HEK293 (cell line): ENCODE measurements at regions not wholly inside any gene's neighbourhood (a gene's known extent, or its start where the extent isn't known, plus 50 kb on each side); places are given as distances from the start of the nearest gene placed in this dataset.

ENCODE experiments used
- EGR2 ChIP-seq: fragments of 450-650 bp; formaldehyde crosslinking; IDR thresholded peaks from 2 replicates; pipeline ENCODE4 v1.5.1; 2016; ENCODE audit warnings: low read depth, missing biosample characterization, missing genetic modification characterization
- KLF16 ChIP-seq: fragments of 450-650 bp; formaldehyde crosslinking; IDR thresholded peaks from 2 replicates; pipeline ENCODE4 v1.5.1; 2017; ENCODE audit warnings: missing biosample characterization, missing genetic modification characterization
- RBAK ChIP-seq: fragments of 450-650 bp; formaldehyde crosslinking; IDR thresholded peaks from 2 replicates; pipeline ENCODE4 v1.5.1; 2016; ENCODE audit warnings: missing biosample characterization, missing genetic modification characterization
- YY1 ChIP-seq: fragments of 450-650 bp; formaldehyde crosslinking; IDR thresholded peaks from 2 replicates; pipeline ENCODE4 v1.5.1; 2018; ENCODE audit warnings: missing biosample characterization, missing genetic modification characterization
- ZFP3 ChIP-seq: fragments of 450-650 bp; formaldehyde crosslinking; IDR thresholded peaks from 2 replicates; pipeline ENCODE4 v1.5.1; 2016; ENCODE audit warnings: low read depth, missing biosample characterization, missing genetic modification characterization
- ZNF114 ChIP-seq: fragments of 450-650 bp; formaldehyde crosslinking; IDR thresholded peaks from 2 replicates; pipeline ENCODE4 v1.5.0; 2017; ENCODE audit warnings: missing biosample characterization, missing genetic modification characterization
- ZNF629 ChIP-seq: fragments of 450-650 bp; formaldehyde crosslinking; IDR thresholded peaks from 2 replicates; pipeline ENCODE4 v1.5.1; 2017; ENCODE audit warnings: missing biosample characterization, missing genetic modification characterization
- ZNF670 ChIP-seq: fragments of 450-650 bp; formaldehyde crosslinking; IDR thresholded peaks from 2 replicates; pipeline ENCODE4 v1.5.1; 2016; ENCODE audit warnings: missing biosample characterization, missing genetic modification characterization, low read depth
- ZSCAN23 ChIP-seq: fragments of 450-650 bp; formaldehyde crosslinking; IDR thresholded peaks from 2 replicates; pipeline ENCODE4 v1.5.1; 2016; ENCODE audit warnings: missing biosample characterization, missing genetic modification characterization
- TF ChIP-seq, protein P1 (sequence below): fragments of 450-650 bp; formaldehyde crosslinking; IDR thresholded peaks from 2 replicates; pipeline ENCODE4 v1.5.1; 2016; ENCODE audit warnings: missing biosample characterization, missing genetic modification characterization
- TF ChIP-seq, protein P2 (sequence below): sonication (generic); formaldehyde crosslinking; IDR thresholded peaks from 2 replicates; pipeline ENCODE4 v1.8.1; 2022; ENCODE audit warnings: mild to moderate bottlenecking, moderate library complexity, missing genetic modification reagents
- TF ChIP-seq, protein P3 (sequence below): fragments of 450-650 bp; formaldehyde crosslinking; IDR thresholded peaks from 2 replicates; pipeline ENCODE4 v1.5.1; 2016; ENCODE audit warnings: missing biosample characterization, missing genetic modification characterization
- TF ChIP-seq, protein P4 (sequence below): fragments of 450-650 bp; formaldehyde crosslinking; IDR thresholded peaks from 2 replicates; pipeline ENCODE4 v1.5.1; 2016; ENCODE audit warnings: missing biosample characterization, missing genetic modification characterization

DNA sequence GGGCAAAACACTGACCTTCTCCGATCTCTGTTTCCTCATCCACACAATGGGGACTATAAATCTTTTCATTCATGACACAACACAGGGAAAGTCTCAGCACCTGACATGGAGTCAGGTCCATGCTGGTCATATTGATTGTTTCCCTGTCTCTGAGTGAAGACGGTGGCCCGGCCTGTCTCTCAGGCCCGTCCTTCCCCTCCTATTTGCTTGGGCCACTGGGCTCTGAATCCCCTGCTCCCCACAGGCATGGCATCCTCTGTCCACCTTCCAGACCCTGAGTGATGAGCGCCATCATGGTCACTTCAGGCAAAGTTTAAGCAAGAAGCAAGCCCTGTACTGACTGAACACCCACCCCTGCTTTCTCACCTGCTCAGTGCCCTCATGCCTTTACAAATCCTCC, 113.3 kb upstream of the ALX4 start:
- TF ChIP-seq, protein P1, sequence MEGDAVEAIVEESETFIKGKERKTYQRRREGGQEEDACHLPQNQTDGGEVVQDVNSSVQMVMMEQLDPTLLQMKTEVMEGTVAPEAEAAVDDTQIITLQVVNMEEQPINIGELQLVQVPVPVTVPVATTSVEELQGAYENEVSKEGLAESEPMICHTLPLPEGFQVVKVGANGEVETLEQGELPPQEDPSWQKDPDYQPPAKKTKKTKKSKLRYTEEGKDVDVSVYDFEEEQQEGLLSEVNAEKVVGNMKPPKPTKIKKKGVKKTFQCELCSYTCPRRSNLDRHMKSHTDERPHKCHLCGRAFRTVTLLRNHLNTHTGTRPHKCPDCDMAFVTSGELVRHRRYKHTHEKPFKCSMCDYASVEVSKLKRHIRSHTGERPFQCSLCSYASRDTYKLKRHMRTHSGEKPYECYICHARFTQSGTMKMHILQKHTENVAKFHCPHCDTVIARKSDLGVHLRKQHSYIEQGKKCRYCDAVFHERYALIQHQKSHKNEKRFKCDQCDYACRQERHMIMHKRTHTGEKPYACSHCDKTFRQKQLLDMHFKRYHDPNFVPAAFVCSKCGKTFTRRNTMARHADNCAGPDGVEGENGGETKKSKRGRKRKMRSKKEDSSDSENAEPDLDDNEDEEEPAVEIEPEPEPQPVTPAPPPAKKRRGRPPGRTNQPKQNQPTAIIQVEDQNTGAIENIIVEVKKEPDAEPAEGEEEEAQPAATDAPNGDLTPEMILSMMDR (tag by site-specific recombination), result no peak
- TF ChIP-seq YY1 (tag by site-specific recombination) (no peak), EGR2 (tag by site-specific recombination) (no peak), ZNF629 (tag by site-specific recombination) (no peak), ZNF670 (tag by site-specific recombination) (no peak), ZNF114 (tag by site-specific recombination) (no peak), RBAK (tag by site-specific recombination) (no peak), ZSCAN23 (tag by site-specific recombination) (no peak), ZFP3 (tag by site-specific recombination) (no peak), KLF16 (tag by site-specific recombination) (no peak)
- TF ChIP-seq, protein P2, sequence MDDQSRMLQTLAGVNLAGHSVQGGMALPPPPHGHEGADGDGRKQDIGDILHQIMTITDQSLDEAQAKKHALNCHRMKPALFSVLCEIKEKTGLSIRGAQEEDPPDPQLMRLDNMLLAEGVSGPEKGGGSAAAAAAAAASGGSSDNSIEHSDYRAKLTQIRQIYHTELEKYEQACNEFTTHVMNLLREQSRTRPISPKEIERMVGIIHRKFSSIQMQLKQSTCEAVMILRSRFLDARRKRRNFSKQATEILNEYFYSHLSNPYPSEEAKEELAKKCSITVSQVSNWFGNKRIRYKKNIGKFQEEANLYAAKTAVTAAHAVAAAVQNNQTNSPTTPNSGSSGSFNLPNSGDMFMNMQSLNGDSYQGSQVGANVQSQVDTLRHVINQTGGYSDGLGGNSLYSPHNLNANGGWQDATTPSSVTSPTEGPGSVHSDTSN (CRISPR knock-in tag), result no peak
- TF ChIP-seq, protein P3, sequence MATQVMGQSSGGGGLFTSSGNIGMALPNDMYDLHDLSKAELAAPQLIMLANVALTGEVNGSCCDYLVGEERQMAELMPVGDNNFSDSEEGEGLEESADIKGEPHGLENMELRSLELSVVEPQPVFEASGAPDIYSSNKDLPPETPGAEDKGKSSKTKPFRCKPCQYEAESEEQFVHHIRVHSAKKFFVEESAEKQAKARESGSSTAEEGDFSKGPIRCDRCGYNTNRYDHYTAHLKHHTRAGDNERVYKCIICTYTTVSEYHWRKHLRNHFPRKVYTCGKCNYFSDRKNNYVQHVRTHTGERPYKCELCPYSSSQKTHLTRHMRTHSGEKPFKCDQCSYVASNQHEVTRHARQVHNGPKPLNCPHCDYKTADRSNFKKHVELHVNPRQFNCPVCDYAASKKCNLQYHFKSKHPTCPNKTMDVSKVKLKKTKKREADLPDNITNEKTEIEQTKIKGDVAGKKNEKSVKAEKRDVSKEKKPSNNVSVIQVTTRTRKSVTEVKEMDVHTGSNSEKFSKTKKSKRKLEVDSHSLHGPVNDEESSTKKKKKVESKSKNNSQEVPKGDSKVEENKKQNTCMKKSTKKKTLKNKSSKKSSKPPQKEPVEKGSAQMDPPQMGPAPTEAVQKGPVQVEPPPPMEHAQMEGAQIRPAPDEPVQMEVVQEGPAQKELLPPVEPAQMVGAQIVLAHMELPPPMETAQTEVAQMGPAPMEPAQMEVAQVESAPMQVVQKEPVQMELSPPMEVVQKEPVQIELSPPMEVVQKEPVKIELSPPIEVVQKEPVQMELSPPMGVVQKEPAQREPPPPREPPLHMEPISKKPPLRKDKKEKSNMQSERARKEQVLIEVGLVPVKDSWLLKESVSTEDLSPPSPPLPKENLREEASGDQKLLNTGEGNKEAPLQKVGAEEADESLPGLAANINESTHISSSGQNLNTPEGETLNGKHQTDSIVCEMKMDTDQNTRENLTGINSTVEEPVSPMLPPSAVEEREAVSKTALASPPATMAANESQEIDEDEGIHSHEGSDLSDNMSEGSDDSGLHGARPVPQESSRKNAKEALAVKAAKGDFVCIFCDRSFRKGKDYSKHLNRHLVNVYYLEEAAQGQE (tag by site-specific recombination), result no peak
- TF ChIP-seq, protein P4, sequence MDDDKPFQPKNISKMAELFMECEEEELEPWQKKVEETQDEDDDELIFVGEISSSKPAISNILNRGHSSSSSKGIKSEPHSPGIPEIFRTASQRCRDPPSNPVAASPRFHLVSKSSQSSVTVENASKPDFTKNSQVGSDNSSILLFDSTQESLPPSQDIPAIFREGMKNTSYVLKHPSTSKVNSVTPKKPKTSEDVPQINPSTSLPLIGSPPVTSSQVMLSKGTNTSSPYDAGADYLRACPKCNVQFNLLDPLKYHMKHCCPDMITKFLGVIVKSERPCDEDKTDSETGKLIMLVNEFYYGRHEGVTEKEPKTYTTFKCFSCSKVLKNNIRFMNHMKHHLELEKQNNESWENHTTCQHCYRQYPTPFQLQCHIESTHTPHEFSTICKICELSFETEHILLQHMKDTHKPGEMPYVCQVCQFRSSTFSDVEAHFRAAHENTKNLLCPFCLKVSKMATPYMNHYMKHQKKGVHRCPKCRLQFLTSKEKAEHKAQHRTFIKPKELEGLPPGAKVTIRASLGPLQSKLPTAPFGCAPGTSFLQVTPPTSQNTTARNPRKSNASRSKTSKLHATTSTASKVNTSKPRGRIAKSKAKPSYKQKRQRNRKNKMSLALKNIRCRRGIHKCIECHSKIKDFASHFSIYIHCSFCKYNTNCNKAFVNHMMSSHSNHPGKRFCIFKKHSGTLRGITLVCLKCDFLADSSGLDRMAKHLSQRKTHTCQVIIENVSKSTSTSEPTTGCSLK (tag by site-specific recombination), result no peak
